GM12872 (cell line): ENCODE measurements at regions not wholly inside any gene's neighbourhood (a gene's known extent, or its start where the extent isn't known, plus 50 kb on each side); places are given as distances from the start of the nearest gene placed in this dataset.

Experiments used
- TF ChIP-seq, protein P1 (sequence below): IDR thresholded peaks from 3 replicates; pipeline ENCODE4 v1.5.1; 2011; ENCODE audit warnings: low read depth, mild to moderate bottlenecking, low read length, moderate library complexity; ENCODE audit not compliant: insufficient read depth

- TF ChIP-seq, protein P1, sequence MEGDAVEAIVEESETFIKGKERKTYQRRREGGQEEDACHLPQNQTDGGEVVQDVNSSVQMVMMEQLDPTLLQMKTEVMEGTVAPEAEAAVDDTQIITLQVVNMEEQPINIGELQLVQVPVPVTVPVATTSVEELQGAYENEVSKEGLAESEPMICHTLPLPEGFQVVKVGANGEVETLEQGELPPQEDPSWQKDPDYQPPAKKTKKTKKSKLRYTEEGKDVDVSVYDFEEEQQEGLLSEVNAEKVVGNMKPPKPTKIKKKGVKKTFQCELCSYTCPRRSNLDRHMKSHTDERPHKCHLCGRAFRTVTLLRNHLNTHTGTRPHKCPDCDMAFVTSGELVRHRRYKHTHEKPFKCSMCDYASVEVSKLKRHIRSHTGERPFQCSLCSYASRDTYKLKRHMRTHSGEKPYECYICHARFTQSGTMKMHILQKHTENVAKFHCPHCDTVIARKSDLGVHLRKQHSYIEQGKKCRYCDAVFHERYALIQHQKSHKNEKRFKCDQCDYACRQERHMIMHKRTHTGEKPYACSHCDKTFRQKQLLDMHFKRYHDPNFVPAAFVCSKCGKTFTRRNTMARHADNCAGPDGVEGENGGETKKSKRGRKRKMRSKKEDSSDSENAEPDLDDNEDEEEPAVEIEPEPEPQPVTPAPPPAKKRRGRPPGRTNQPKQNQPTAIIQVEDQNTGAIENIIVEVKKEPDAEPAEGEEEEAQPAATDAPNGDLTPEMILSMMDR, result no peak
Observed at GRCh38 chr12:125243811-125244210, 178.6 kb downstream of the AACS start.

GRCh38 chr12:125244338-125244737 lies 179.1 kb downstream of the AACS start:
- TF ChIP-seq, protein P1, result no peak

- TF ChIP-seq, protein P1, result no peak
Observed at GRCh38 chr12:125245581-125246557, 180.6 kb downstream of the AACS start.

DNA sequence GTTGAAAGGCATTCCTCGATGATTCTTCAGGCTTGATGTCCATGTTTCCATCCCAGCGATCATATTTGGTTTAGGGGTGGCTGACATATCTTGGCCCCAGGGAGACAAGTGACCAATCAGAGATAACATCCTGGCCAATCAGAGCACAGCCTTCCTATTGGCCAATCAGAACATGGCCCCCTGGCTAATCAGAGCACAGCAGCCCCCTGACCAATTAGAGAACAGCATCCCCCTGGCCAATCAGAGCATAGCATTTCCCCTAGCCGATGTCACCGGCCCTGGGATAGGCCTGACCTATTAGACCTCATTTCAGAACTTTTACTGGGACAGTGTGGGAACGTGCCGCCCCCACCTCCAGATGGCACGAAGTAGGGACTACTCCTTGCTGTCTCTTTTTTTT lies 182.2 kb downstream of the AACS start:
- TF ChIP-seq, protein P1, result no peak

GRCh38 chr12:125249066-125249824 lies 184.0 kb downstream of the AACS start:
- TF ChIP-seq, protein P1, result no peak

DNA sequence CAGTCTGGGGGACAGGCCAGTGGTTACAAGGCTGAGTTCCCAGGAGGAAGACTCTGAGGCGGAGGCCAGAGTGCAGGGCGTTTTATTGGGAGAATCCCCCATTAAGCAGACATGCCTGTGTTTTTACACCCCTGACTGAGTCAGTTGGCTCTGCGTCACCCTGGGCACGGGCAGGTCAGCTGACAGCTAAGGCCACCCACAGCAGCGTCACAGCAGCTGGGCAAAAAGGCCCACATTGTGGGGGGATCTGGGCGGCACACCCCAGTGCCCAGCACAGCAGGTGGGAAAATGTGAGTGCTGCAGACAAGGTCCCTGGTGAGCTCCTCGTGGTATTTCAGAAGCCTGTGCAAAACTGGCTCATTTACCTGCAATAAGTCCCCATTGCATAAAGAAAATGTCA lies 184.7 kb downstream of the AACS start:
- TF ChIP-seq, protein P1, result no peak

DNA sequence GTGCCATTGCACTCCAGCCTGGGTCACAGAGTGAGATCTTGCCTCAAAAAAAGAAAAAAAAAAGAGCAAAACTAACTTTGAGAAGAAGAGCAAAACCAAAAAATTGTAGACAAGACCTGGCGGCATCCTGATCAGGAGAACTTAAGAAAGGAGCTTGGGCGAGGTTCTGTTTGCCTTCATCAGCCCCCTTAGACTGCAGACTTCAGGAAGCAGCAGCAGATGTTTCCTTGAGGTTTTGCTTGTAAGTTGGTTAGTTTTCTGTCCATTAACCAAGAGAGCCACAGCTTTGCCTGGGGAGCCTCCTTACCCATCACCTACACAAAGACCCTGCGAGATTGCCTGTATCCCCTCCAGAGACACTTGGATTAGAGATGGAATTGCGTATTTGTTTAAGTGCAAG lies 189.0 kb downstream of the AACS start:
- TF ChIP-seq, protein P1, result no peak
